Fibroblast of lung (primary cell): ENCODE measurements at regions not wholly inside any gene's neighbourhood (a gene's known extent, or its start where the extent isn't known, plus 50 kb on each side); places are given as distances from the start of the nearest gene placed in this dataset.

Experiments
- CTCF ChIP-seq, 2 donors: IDR thresholded peaks in 1 of 2; conservative IDR thresholded peaks in 1 of 2; 1 replicate in 1 of 2; 2 replicates in 1 of 2; pipeline ENCODE4 v1.5.1; 2011 to 2012; ENCODE audit warnings: low read length in 2 of 2, control low read depth in 1 of 2, inconsistent platforms in 1 of 2, low read depth in 1 of 2, mild to moderate bottlenecking in 1 of 2
- EZH2 ChIP-seq: IDR thresholded peaks from 2 replicates; pipeline ENCODE4 v1.5.1; 2012; ENCODE audit warnings: low read length, control low read depth, mild to moderate bottlenecking; ENCODE audit errors: missing control alignments

GRCh38 chr13:102472650-102473049 is 70.8 kb upstream of the FGF14 start:
- TF ChIP-seq CTCF (conservative IDR thresholded peaks at IDR 0.05 in 1 of 2, IDR thresholded peaks at IDR 0.05 in 1 of 2; ENCODE audit: low read depth in 1 of 2, low read length in 2 of 2) (no peak), EZH2 (no peak)
